OCI-LY3 (cell line): ENCODE measurements at regions not wholly inside any gene's neighbourhood (a gene's known extent, or its start where the extent isn't known, plus 50 kb on each side); places are given as distances from the start of the nearest gene placed in this dataset.

Source experiments
- CTCF ChIP-seq: fragments of 200-600, 300-600 bp; sonication (generic); IDR thresholded peaks from 2 replicates; pipeline ENCODE4 v1.5.1; 2014; ENCODE audit warnings: antibody characterized with exemption, low read length, low read depth
- EZH2phosphoT487 ChIP-seq: fragments of 200-600 bp; shearing (Covaris generic); IDR thresholded peaks from 2 replicates; pipeline ENCODE4 v1.6.1; 2018; ENCODE audit warnings: antibody characterized with exemption, mixed run types, low read depth

GRCh38 chr5:12477554-12477953 is 573.3 kb upstream of the CTNND2 start:
- TF ChIP-seq CTCF (no peak), EZH2phosphoT487 (no peak)
